HepG2 (cell line): ENCODE measurements at regions not wholly inside any gene's neighbourhood (a gene's known extent, or its start where the extent isn't known, plus 50 kb on each side); places are given as distances from the start of the nearest gene placed in this dataset.

ENCODE experiments used
- AGO2 ChIP-seq: fragments of 200-400 bp; formaldehyde crosslinking; optimal IDR thresholded peaks from 2 replicates; pipeline ENCODE3; 2017; ENCODE audit warnings: mild to moderate bottlenecking, low read depth, low read length, moderate library complexity
- CREB1 ChIP-seq, 2 experiments: fragments of 450-650 bp in 1 of 2; IDR thresholded peaks; 2 replicates each; pipeline ENCODE4 v1.6.1; 2016 to 2017; ENCODE audit warnings: control low read depth in 1 of 2, mild to moderate bottlenecking in 1 of 2, missing compliant biosample characterization in 1 of 2, missing genetic modification characterization in 1 of 2
- CTCF ChIP-seq: sonication (generic); formaldehyde crosslinking; IDR thresholded peaks from 2 replicates; pipeline ENCODE4 v1.5.0; 2020; ENCODE audit warnings: mild to moderate bottlenecking, missing genetic modification reagents, moderate library complexity
- HMGXB4 ChIP-seq, 2 experiments: sonication (generic) in 1 of 2; formaldehyde crosslinking in 1 of 2; IDR thresholded peaks; 2 replicates each; pipeline versions ENCODE4 v1.4.0 to v1.6.1; 2018 to 2020; ENCODE audit warnings: missing genetic modification reagents in 2 of 2, borderline replicate concordance in 1 of 2, low read depth in 1 of 2, mild to moderate bottlenecking in 1 of 2, missing biosample characterization in 1 of 2
- HNRNPLL ChIP-seq: fragments of 200-400 bp; formaldehyde crosslinking; IDR thresholded peaks from 2 replicates; pipeline ENCODE4 v1.6.1; 2017; ENCODE audit warnings: mild to moderate bottlenecking, low read depth, low read length; ENCODE audit not compliant: poor library complexity, severe bottlenecking
- MXI1 ChIP-seq: IDR thresholded peaks from 3 replicates; pipeline ENCODE4 v1.6.1; 2012; ENCODE audit warnings: low read depth, low read length, inconsistent platforms, borderline replicate concordance
- NFIC ChIP-seq: IDR thresholded peaks from 2 replicates; pipeline ENCODE4 v1.6.1; 2012; ENCODE audit warnings: mild to moderate bottlenecking, low read length, inconsistent platforms
- PHB2 ChIP-seq: fragments of 450-650 bp; IDR thresholded peaks from 2 replicates; pipeline ENCODE4 v1.6.1; 2018; ENCODE audit not compliant: partially characterized antibody
- SIN3A ChIP-seq: IDR thresholded peaks from 2 replicates; pipeline ENCODE4 v1.6.1; 2011; ENCODE audit warnings: low read depth, mild to moderate bottlenecking, control low read depth, low read length, borderline replicate concordance
- ZNF274 ChIP-seq: sonication (generic); formaldehyde crosslinking; IDR thresholded peaks from 2 replicates; pipeline ENCODE4 v1.5.1; 2020; ENCODE audit warnings: mild to moderate bottlenecking, missing genetic modification reagents
- ZNF784 ChIP-seq: sonication (generic); formaldehyde crosslinking; IDR thresholded peaks from 2 replicates; pipeline ENCODE4 v1.5.1; 2020; ENCODE audit warnings: missing genetic modification reagents, mild to moderate bottlenecking, borderline replicate concordance
- TF ChIP-seq, protein P1 (sequence below): sonication (generic); formaldehyde crosslinking; IDR thresholded peaks from 2 replicates; pipeline ENCODE4 v1.8.0; 2022; ENCODE audit warnings: mild to moderate bottlenecking, missing genetic modification reagents; ENCODE audit not compliant: insufficient replicate concordance
- TF ChIP-seq, protein P2 (sequence below): sonication (generic); formaldehyde crosslinking; IDR thresholded peaks from 2 replicates; pipeline ENCODE4 v1.4.0; 2020; ENCODE audit warnings: missing genetic modification reagents

DNA sequence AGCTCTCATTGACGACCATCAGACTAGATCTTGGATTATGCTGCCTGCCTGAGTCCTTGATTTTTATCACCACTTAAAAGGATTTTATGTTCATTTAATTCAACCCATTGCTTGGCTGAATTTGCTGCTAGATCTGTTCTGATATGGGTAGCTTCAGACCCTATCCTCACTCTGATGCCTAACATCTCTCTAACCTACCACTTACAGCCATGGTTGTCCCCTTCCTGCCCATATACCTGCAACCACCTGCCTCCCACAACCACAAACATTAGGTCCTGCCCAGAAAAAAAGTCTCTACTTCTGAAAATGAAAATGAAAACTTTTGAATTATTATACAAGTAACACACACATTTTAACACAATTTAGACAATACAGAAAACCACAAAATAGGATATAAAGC is 310.8 kb downstream of the HNRNPD start:
- no peak for TF ChIP-seq CREB1 (IDR thresholded peaks at IDR 0.05)
- TF ChIP-seq CREB1 (CRISPR knock-in tag; IDR thresholded peaks at IDR 0.05), result no peak
- TF ChIP-seq CTCF (CRISPR knock-in tag), result no peak
- no peak for TF ChIP-seq MXI1
- TF ChIP-seq HMGXB4 (CRISPR knock-in tag; IDR thresholded peaks at IDR 0.05; ENCODE audit: borderline replicate concordance in 1 of 2, low read depth in 1 of 2), result no peak
- no peak for TF ChIP-seq PHB2
- TF ChIP-seq ZNF784 (CRISPR knock-in tag), result no peak
- no peak for TF ChIP-seq AGO2
- TF ChIP-seq, protein P1, sequence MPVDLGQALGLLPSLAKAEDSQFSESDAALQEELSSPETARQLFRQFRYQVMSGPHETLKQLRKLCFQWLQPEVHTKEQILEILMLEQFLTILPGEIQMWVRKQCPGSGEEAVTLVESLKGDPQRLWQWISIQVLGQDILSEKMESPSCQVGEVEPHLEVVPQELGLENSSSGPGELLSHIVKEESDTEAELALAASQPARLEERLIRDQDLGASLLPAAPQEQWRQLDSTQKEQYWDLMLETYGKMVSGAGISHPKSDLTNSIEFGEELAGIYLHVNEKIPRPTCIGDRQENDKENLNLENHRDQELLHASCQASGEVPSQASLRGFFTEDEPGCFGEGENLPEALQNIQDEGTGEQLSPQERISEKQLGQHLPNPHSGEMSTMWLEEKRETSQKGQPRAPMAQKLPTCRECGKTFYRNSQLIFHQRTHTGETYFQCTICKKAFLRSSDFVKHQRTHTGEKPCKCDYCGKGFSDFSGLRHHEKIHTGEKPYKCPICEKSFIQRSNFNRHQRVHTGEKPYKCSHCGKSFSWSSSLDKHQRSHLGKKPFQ (CRISPR knock-in tag), result no peak
- TF ChIP-seq SIN3A, result no peak
- no peak for TF ChIP-seq HNRNPLL
- TF ChIP-seq, protein P2, sequence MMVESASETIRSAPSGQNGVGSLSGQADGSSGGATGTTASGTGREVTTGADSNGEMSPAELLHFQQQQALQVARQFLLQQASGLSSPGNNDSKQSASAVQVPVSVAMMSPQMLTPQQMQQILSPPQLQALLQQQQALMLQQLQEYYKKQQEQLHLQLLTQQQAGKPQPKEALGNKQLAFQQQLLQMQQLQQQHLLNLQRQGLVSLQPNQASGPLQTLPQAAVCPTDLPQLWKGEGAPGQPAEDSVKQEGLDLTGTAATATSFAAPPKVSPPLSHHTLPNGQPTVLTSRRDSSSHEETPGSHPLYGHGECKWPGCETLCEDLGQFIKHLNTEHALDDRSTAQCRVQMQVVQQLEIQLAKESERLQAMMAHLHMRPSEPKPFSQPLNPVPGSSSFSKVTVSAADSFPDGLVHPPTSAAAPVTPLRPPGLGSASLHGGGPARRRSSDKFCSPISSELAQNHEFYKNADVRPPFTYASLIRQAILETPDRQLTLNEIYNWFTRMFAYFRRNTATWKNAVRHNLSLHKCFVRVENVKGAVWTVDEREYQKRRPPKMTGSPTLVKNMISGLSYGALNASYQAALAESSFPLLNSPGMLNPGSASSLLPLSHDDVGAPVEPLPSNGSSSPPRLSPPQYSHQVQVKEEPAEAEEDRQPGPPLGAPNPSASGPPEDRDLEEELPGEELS (CRISPR knock-in tag), result no peak
- no peak for TF ChIP-seq ZNF274 (CRISPR knock-in tag)
- no peak for TF ChIP-seq NFIC
